ENCODE measurements at regions not wholly inside any gene's neighbourhood (a gene's known extent, or its start where the extent isn't known, plus 50 kb on each side); places are given as distances from the start of the nearest gene placed in this dataset.

GRCh38 chr13:105063676-105064075 lies 1471.8 kb downstream of the EFNB2 start:
- H3K27me3 ChIP-seq = no peaks in the 10 kb centered on the region
- H3K4me1 ChIP-seq = no peaks in the 10 kb centered on the region
- DNase-seq = no peak
- intact Hi-C loops (cut with DNase I; ENCODE audit: low total_unique reads) = no loop called here
- H3K36me3 ChIP-seq = no peaks in the 10 kb centered on the region
- H3K9me3 ChIP-seq = no peaks in the 10 kb centered on the region
- H3K27ac ChIP-seq = no peak overlapping the region
- TF ChIP-seq POLR2A (IDR thresholded peaks at IDR 0.05) (no peak), CTCF (IDR thresholded peaks at IDR 0.05) (no peak)
- no peak overlapping the region for H3K4me3 ChIP-seq

GRCh38 chr13:105059786-105060185 lies 1475.7 kb downstream of the EFNB2 start:
- Histone ChIP-seq H3K27me3 (no peaks in the 10 kb centered on the region), H3K4me1 (no peaks in the 10 kb centered on the region), H3K9me3 (no peaks in the 10 kb centered on the region), H3K4me3 (no peak overlapping the region), H3K27ac (no peak overlapping the region), H3K36me3 (no peaks in the 10 kb centered on the region)
- no peak for TF ChIP-seq POLR2A (IDR thresholded peaks at IDR 0.05)
- no peak for TF ChIP-seq CTCF (IDR thresholded peaks at IDR 0.05)
- intact Hi-C loops (cut with DNase I; ENCODE audit: low total_unique reads) = no loop called here
- no peak for DNase-seq

GRCh38 chr13:105058517-105058916 lies 1476.9 kb downstream of the EFNB2 start:
- intact Hi-C loops (cut with DNase I; ENCODE audit: low total_unique reads) = no loop called here
- no peaks in the 10 kb centered on the region for H3K4me1 ChIP-seq
- no peak overlapping the region for H3K27ac ChIP-seq
- H3K36me3 ChIP-seq = no peaks in the 10 kb centered on the region
- no peaks in the 10 kb centered on the region for H3K27me3 ChIP-seq
- no peaks in the 10 kb centered on the region for H3K9me3 ChIP-seq
- no peak overlapping the region for H3K4me3 ChIP-seq
- DNase-seq = no peak
- TF ChIP-seq POLR2A (IDR thresholded peaks at IDR 0.05) = no peak
- TF ChIP-seq CTCF (IDR thresholded peaks at IDR 0.05) = no peak

GRCh38 chr13:105052711-105053110 lies 1482.8 kb downstream of the EFNB2 start:
- intact Hi-C loops (cut with DNase I; ENCODE audit: low total_unique reads) = no loop called here
- DNase-seq = no peak

GRCh38 chr13:105050686-105051085 lies 1484.8 kb downstream of the EFNB2 start:
- Histone ChIP-seq H3K4me3 (no peak overlapping the region), H3K27me3 (no peaks in the 10 kb centered on the region), H3K4me1 (no peaks in the 10 kb centered on the region), H3K36me3 (no peaks in the 10 kb centered on the region), H3K9me3 (no peaks in the 10 kb centered on the region), H3K27ac (no peak overlapping the region)
- TF ChIP-seq CTCF (IDR thresholded peaks at IDR 0.05) = no peak
- no peak for TF ChIP-seq POLR2A (IDR thresholded peaks at IDR 0.05)
- intact Hi-C loops (cut with DNase I; ENCODE audit: low total_unique reads) = no loop called here
- no peak for DNase-seq

More at GRCh38 chr13:105052711-105053110, 1482.8 kb downstream of the EFNB2 start:
- Histone ChIP-seq H3K27ac (no peak overlapping the region), H3K9me3 (no peaks in the 10 kb centered on the region), H3K4me1 (no peaks in the 10 kb centered on the region), H3K4me3 (no peak overlapping the region), H3K27me3 (no peaks in the 10 kb centered on the region), H3K36me3 (no peaks in the 10 kb centered on the region)
- no peak for TF ChIP-seq POLR2A (IDR thresholded peaks at IDR 0.05)
- no peak for TF ChIP-seq CTCF (IDR thresholded peaks at IDR 0.05)
